SHP77 treated with DMSO at 0.1 percent for 48 hours (cell line): ENCODE measurements at regions not wholly inside any gene's neighbourhood (a gene's known extent, or its start where the extent isn't known, plus 50 kb on each side); places are given as distances from the start of the nearest gene placed in this dataset.

Experiments used
- DNase-seq: peaks from one replicate; lab custom pipeline; 2025; lab: John Stamatoyannopoulos, UW

DNA sequence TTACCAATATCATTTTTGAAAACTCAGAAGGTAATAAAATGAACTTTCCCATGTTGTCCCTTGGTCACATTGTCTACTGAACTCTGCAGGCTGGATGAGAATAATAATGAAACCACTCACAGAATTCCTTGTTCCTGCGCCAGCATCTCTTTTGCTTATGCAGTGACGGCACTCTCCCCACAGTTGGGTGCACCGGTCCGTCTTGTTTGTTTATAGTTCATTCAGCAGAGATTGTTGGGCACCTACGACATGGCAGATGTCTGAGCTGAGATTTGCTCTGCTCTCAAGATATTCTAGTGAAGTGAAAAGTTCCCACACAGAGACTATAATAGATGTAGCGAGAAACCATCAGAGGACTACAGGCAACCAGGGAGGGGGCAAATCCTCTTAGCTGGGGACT, 375.7 kb upstream of the CDH11 start:
- no peak for DNase-seq

DNA sequence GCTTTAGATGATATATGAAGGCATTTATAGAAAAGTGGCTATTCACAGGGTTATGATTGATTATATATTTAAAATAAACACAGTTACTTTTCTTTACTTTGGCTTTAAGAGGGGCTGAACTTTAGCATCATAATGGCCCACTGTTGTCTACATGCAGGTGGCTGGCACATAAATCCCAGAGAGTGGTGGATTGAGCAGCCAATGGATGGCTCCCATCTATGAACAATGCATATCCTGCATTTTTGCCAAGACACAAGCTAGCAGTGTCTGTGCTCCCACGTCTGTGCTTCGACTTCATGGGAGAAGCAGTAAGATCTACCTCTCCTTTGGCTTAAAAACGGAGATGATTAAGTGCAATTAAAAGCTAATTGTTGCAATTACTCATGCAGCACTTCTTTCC, 373.2 kb upstream of the CDH11 start:
- no peak for DNase-seq

DNA sequence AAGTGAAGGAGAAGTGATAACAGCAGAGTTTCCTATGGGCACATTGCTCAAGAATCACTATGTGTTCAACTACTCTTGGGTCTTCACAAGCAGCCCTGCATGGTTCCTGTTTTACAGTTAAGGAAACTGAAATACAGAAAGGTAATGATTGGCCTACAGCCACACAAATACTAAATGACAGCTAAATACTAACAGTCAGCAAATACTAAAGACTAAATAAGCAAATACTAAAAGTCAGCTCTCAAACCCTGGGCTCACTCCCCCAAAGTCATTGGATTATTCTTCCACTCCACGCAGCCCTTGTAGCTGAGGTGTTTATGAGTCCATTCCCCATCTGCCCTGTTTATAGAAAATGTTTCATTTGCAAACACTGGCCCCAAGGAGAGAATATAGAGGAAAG, 372.7 kb upstream of the CDH11 start:
- no peak for DNase-seq

DNA sequence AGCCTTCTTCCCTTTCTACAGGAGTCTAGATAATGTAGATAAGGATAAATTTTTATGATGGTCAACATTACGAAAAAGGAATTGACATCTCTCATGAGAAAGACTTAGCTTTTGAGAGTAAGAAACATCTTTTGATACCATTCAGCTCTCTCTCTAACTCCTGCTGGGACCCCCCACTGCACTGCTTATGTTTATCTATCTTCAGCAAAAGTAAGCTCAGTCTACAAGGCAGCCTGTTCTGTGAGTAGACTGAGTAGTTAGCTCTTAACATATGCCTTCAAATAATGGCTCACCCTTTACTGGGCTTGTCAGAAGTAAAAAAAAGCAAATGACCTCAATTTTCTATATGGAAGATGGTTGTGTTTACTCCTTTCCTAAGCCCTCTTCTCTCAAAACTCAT, 372.2 kb upstream of the CDH11 start:
- DNase-seq, result no peak

DNA sequence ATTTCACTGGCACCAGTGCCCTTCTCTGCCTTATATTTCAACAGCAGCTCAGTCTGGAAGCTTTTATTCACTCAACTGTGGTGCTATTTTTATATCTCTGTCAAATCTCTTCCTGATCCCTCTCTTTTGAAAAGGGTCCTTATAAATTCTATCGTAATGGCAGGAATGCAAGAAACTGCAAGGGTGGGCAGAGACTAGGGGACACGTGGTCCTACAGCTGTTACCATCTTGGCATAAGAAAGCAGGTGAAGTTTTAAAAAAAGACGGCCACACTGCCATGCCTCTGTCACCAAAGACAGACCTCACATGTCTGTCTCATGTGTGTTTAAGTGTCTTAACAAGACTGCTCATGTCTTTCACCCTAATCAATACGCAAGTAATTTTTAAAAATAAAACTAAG, 368.4 kb upstream of the CDH11 start:
- no peak for DNase-seq

DNA sequence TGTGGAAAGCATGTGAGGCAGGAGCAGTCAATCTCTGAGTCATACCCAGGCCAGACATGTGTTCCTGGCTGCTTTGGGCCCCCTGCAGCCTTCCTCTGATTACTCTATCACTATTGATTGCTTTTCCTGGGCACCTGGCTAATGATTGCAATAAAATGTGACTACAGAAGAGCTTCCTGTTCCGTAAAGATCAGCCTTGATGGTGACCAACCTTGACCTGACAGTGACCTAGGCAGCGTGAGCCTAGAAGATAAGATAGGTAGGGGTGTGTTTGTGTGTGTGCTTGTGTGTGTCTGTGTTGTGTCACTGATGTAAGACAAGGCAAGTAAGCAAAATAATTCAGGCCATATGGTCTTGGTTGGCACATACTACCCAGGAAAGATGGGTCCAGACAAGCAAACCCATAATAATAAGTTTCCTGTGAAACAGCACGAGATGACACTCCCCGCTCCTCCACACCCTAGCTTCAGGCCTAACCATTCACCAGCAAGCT, 367.7 kb upstream of the CDH11 start:
- no peak for DNase-seq

DNA sequence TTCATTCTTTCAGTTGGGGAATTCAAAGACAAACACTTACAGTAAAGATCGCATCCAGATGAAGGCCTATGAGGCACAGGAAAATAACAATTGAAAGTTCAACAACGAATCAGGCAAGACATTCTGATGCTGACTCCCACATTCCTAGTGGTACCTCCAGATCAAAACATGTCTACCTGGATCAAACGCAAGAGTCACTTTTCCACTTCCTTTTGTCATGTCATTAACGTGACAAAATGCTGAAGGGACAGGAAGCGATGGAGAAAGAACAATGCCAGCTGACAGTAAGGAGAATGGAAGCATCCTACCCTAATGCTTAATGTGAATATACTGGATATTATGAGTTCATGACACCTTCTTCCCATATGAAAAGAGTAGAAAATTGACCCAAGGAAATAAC, 365.4 kb upstream of the CDH11 start:
- no peak for DNase-seq

DNA sequence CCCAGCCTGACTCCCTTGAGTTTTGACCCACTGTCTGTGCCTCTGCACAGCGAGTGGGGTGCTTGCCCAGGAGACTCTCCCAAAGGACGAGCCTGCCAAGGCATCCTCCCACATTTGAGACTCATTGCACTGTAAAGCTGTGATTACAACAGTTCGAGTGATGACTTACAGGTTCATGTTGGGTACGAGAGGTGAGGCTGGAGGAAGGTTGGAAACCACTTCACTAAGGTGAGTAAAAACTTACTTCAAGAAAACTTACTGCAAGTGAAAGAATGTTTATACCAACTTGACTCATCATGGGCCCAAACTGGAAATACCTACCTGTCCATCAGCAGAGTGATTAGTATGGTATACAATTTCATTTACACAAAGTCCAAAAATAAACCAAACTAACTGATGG, 360.1 kb upstream of the CDH11 start:
- DNase-seq, result no peak

DNA sequence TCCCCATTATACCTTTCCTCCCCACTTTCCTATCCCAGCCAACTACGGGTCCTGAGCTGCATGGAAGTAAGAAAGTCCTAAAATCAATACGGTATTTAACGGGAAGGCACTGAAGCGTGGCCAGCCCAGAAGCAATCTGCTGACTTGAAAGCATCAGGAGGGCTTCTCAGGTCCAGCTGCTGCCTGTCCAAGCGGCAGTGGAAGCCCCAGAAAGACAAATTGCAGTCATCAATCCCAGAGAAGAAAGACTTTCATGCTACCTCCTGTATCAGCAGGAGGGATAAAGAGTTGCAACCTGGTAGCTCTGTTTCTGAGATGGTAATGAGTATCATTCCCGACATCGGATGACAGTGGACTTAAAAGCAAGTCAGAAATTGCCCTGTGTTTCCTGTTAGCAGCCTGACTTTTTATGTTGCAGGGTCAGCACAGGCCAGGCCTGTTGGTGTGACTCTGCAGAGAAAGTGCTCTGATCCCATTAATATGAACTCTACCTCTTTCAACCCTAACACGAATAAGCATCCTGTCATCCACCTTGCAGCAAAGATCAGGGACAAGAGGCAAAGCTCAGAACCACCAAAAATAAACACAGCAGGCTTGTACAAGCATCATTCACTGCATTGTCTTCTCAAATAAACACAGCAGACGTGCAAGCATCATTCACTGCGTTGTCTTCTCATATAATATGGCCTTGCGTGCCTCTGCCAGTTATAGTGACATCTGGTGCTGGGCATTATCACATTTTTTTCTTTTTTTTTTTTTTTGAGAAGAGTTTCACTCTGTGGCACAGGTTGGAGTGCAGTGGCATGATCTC, 358.6 kb upstream of the CDH11 start:
- no peak for DNase-seq

DNA sequence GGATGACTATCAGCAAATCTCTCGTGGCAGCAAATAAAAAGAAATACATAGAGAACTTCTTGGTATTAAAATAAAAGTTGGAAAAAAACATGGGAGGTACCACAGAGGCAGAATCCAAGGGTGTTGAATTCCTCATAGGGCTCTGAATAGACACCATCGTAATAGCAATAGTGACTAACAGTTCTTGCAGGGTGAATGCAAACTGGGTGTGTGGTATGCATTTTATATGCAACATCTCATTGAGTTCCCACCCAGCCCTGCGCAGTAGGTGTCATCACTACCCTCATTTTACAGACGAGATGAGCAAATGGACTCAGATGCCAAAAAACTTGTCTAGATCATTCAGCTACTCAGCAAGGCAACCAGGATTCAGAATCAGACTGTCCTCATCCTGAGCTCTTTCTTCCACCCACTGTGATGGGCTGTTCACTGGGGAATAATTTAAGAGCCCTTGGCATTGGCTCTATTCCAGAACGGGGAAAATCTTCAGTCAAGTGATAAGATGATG, 354.6 kb upstream of the CDH11 start:
- DNase-seq, result no peak

DNA sequence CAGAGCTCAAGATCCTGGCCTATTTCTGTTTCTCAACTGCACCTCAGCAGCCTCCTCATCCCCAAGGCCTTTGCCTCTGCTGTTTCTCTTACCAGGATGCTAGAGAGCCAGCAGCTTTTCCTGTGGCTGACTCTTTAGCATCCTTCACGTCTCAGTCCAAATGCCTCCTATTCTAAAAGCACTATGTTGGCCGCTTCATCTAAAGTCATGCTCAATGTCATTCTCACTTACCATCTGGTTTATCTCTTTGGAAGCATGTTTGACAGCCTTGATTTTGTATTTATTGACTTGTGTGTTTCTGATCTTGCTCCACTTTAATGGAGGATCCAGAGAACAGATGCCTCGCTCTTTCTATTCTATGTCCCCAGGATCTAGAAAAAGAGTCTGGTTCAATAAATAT, 351.8 kb upstream of the CDH11 start:
- DNase-seq, result no peak

DNA sequence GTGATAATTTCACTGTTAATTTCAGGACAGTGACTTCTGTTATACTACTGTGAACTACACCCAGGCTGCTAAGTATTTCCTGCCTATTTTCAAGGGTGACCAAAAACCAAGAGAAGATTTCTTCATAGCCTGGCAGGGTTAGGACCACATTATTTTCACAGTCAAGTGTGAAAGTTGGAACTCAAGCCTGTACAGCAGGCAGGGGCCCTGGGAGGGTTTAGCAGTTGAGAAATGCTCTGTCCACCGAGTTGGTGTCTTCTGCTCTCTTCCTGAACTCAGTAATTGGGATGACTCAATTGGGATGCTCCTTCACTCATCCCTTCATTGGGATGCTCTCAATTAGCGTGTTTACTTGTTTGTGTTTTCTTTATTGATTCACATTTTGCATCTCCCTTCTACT, 347.3 kb upstream of the CDH11 start:
- no peak for DNase-seq

DNA sequence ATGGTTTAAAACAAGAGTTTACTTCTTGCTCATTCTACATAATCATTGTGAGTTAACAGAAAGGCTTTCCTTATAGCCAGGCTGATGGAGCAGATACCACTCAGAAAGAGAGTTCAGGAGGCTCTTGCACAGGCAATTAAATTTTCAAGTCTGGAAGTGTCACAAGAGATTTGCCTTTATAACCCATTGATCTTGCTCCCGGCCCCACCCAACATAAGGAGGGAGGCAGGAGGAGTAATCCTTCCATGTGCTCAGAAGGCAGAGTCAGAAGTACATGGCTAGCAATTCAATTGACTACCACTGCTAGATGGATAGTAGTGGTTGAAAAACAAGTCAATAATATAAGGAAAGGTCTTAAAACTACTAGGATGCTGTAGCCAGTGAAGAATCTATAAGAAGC, 346.3 kb upstream of the CDH11 start:
- DNase-seq, result no peak

DNA sequence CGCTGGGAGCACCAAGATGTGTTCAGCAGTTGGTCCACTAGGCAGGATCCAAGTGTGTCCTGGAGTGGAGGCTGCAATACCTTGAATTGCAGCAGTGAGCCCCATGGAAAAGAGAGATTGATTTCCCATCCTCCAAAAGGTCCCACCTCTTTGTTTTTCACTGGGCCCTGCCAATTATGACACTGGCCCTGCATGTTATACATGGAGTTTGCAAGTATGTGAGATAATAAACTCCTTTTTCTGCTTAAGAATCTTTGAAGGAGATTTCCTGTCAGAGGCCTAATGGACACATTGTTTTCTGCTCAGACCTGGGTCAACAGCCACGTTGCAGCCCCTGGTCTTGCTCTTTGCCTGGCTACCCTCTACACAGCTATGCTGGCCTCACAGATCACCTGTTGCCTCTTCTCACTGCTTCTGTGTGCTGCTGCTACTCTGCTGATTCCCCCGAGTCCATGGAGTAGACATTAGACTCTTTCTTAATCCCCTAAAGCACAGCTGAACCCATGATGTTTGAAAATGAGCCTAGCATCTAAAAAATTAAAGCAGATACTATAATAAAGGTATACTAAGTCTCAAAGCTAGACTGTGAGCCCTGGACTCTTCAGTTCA, 341.9 kb upstream of the CDH11 start:
- DNase-seq, result no peak

DNA sequence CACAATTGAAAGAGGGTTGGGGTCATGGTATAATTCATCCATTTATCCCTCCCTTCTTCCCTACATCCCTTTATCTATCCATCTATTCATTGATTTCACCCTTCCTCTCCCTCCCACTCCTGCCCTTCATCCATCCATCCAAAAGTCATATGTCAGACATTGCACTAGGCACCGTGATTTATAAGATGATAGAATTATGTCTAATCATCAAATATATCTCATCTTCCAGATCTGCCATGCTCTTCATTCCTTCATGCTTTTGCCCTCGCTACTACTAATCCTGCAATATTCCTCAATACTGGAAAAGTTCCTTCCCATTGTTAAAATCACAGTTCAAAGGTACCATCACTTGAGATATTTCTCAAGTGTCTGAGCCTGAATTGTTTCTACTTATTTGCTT, 335.2 kb upstream of the CDH11 start:
- DNase-seq, result no peak

DNA sequence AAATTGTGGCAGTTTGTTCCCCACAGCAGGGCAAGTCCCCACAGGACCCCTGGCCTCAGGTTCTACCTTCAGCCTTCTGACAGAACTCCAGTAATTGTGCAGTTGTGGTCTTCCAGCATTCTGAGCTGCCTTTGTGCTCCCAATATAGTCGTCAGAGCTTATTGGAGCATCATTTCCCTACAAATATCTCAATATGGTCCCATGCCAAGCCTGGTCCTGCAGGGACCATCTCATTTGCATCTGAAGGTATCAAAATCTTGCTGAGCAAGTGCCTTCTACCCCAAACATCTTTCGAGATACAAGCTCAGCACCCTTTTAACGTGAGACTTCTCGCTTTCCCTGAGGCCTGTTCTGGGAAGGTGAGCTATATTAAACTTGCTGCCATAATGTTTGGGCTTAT, 333.9 kb upstream of the CDH11 start:
- no peak for DNase-seq

DNA sequence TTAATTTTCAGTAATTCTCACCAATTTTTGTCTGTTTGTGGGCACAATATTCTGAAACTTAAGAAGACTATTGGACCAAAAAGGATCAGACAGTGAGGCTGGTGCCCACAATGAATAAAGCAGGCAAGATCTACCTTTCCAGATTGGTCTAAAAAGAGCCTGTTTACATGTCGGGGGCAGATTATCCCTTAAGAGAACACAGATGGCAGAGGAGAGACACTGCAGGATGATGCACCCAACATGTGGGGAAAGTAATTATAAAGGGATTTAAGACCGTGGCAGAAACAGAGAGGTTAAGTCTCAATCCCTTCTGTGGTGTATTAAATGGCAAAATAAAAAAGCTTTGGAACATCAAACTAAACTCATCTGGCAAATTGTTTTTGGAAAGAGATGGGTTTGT, 331.8 kb upstream of the CDH11 start:
- DNase-seq, result no peak

DNA sequence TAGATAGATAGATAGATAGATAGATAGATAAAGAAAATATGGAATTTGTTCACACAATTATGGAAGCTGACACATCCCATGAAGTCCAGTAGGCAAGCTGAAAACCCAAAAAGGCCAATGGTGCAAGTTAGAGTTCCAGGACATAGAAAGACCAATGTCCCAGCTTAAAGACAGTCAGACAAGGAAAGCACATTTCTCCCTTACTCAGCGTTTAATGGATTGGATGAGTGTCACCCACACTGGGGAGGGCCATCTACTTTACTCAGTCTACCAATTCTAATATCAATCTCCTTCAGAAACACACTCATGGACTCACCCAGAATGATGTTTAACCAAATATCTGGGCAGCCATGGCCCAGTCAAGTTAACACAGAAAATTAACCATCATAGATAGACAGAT, 327.7 kb upstream of the CDH11 start:
- DNase-seq, result no peak

DNA sequence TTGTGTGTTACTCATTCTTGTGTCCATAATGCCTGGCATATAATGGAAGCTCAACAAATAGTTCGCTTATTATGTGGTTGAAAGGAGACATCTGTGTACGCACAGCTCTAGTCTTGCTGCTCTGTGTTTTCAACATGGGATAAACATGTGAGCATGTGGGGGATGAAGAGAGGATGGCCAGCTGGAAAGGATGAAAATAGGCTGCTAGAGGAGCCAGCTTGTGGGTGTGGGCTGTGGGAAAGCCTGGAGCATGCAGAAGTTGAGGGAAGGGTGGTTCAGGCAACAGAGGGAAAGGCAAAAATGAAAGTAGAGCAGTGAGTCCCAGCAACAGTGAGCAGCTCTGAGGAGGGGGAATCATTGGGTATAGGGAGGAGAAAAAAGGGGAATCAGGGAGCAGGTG, 324.6 kb upstream of the CDH11 start:
- DNase-seq, result no peak

DNA sequence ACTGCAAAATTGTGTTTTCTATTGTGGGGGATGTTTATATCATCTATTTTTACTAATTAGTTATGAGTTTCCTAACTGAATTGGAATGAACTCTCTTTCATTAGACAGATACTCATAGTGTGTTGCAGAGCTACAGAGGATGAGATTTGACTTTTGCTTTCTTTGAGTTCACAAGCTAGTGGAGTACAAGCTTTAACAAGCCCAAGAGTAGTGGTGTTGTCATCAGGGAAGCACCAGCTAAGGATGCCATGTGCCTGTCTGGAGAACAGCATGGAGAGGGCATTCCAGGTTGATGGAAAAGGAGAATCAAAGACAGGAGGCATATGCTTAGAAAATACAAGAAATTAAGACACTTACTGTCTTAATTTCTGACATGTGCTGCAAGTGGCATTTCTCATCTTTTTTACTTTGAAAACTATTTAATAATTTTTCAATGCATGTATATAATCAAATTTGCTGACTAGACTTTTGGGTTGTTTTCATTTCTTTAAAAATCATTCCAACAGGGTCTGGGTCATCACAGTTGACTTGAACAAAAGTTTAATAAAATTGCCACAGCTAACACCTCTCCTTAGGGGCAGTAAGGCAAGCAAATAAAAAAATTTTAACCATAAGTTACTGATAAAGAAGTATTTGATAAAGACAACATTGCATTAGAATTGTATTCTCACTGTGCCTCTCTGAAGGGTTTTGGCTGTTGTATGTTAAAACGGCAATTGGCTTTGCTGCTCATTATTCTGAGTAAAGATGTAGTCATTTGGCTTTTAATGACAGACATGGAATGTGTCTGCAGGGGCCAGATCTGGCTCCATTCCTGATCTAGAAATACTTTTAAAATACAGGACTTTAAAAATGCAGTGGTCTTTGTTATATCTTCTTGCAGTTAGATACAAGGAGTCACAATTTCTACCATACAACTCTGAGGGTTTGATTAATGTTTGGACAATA, 323.7 kb upstream of the CDH11 start:
- no peak for DNase-seq

DNA sequence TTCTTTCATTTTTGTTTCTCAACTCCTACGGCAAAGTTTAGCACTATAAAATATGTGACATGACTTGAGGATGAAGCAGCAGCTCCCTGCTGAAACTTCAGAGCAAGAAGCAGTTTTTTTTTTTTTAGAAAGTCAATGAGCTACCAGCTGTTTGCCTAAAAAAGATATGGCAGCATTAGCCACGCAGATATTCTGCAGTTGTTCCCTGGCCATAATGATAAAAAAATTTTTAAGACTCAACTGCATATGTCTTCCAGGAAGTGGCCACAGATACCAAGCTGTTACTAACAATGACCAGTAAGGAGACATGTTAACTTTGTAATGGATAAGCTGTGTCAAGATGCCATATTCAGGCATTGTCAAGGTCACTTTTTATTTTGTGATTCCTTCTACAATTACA, 319.6 kb upstream of the CDH11 start:
- no peak for DNase-seq

DNA sequence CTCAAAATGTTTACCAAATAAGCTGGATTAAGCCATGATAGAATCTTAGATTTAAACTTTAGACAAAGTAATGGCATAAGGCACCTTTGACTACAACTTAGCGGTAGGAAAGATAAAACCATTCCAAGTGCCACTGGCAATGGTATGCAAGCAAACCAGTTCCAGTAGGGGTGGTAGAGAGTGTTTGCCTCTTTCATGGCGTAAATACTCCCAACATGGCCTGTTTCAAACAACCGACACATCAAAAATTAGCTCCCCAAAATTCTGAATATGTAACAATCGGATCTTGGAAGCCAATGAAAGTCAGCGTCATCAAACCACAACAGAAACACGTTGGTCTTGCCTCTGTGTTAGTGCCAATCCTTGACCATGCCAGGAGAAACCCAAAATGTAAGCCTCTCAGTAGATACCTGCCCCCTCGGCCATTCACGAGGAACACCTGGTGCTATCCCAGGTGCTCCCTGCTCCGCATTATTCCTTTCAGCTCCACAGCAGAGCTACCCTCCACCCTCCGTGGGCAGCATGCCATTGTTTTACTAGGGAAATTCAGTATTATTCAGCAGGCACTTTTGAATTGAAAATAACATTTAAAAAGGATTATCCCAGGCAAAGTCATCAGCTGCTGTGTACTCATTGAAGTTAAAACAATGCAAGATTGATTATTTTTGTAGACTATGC, 307.8 kb upstream of the CDH11 start:
- DNase-seq, result no peak
